ENCODE measurements at regions not wholly inside any gene's neighbourhood (a gene's known extent, or its start where the extent isn't known, plus 50 kb on each side); places are given as distances from the start of the nearest gene placed in this dataset.
"Not testable (repeated sequence)": the region's sequence is repeated elsewhere in the genome, so short reads cannot be mapped to it uniquely, and the experiment has no call there.

DNA sequence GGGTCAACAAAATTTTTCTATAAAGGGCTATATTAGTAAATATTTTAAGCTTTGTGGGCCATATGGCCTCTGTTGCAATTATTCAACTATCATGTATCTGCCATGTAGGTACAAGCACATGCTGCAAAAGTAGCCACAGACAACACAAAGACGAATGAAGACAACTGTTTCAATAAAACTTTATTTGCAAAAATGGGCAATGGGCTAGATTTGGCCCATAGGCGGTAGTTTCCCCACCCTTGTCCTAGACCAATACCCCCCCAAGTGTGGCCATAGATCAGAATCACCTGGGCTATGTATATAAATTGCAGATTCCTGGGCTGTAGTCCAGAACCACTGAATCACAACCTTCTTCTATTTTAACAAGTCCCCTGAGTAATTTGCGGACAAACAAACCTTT is 331.0 kb upstream of the PSMD7 start:
- no peak for DNase-seq

DNA sequence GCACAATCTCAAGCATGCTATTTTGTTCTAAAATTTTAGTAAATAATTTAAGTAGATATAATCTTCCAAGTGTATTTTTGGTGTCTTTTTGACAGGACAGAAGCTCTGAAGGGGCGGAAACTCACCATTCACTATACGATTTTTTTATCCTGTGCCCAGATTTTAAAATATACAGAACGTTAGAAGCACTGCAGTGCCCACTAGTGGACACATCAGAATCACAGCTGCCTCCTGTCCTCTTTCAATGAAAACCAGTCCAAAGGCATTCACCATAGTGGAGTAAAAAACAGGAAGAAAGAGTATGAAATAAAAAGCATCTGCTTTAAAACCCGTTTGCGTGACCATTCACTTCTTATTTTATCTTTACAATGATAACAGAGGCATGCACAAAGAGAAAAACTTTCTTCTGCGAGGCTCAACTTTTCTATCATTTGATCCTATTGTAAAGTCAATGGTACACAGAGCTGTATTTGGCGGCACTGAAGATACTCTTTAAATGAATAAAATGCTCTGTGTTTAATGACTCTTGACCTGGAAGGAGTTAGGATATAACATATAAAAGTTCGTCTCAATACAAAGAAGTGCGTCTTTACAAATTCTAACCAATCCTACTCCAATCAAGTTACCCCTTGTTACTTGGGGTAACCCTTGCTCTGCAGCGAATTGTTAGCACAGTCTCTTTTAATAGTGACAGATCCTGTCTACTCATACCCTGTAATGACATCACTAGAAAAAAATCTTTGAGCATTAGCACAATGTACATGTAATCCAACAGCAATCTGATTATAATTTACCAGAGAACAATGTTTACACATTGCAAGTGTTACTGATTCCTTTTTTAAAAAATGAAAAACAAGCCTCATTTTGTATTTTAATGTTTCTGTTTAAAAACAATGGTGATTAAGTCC is 339.8 kb upstream of the PSMD7 start:
- DNase-seq = peak in 36 of 56 donors; percentile 0 to 80 (median 22)

DNA sequence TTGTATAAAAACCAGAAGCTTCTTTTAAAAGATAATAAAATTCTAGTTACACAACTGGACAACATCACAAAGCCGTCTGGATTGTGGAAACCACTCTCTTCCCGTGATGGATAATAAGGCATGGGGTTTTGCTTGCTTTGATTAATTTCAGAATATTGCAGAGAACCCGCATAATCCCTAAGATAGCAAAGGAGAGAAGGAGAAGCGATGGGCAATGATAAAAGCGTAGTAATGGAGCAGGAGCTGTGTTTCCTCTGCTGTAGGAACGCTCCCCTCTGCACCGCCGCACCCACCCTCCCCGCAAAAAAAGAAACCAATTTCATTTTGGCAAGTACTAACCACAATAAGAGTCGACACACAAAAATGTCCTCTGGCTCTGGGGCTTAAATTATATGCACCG is 340.9 kb upstream of the PSMD7 start:
- no peak for DNase-seq

DNA sequence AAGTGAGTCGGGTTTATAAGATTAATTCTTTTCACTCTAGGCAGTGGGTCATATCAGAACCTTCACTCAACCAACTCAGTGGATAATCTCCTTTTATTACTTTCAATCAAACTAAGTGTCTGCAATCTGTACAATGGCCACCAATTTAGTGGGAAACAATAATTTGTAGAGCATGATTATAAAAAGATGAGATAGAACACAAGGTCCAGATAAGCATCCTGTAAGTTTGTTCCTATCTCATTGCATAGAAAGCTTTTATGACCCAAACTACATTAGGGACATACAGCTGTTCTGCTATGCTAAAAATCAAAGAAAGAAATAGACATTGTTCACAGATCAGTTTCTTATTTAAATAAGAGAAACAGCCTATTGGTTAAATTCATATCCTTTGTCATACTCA is 341.4 kb upstream of the PSMD7 start:
- no peak for DNase-seq

DNA sequence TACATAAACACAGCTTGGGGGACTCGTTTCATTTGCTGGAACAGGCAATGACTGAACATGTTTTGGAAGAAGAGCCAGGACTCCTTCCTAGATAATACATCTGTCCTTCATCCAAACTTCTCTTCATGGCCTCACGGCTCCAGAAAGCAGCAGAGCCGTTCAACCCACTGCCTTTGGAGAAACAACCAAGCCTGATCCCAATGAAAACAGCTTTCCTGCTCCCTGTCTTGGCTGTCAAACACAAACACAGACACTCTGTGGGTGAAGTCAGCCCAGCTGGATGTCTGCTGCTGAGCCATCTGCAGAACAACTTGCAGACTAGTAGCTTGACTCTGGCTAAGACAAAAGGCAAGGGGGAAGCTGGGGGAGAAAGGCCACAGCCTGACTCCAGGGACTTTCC is 345.1 kb upstream of the PSMD7 start:
- no peak for DNase-seq

DNA sequence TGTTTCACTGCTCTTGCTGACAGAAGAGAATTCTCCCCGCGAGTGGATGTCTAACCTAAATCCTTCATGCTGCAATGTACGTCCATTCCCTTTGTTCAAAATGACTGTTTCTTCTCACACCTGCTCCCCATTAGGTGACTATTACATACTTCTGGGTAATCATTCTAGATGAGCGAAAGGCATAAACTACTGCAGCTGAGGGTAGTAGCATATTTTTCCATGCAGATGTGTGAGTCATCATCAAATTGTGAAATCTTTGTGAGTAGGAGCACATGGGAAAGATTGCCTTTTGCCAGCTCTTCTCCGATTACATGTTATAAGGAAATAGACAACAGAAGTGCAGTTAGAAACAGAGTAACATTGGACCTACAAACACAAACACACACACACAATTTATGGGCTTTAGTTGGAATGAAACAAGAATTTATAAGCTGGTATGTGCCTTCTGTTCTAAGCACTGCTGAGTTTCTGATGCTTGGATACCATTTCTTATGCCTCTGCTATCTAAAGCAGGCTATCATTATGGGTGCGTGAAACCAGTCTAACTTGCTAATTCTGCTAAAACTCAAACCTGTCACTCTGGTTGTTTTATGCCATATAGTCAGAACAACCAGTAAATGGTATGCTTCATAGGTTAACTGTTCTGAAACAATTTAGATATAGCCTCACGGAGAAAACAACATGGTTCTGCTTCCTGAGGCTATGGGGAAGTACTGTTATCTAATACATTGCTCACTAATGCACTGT is 346.9 kb upstream of the PSMD7 start:
- DNase-seq = no peak

DNA sequence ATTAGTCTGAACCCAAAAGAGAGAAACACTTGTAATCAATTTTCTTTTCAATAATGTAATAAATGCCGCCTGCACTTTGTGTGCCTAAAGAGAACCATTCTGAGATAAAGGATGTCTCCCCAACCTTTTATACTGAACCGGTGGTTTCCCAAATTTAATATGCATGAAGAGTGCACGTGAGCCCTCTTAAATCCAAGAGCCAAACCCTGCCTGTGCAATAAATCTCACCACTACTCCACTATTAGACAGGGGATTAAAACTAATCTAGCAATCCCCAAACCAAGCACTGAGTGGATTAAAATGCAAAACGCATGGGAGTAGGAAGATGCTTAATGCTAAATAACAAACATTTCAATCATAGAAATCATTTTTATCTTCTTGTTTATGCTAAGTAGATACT is 351.0 kb upstream of the PSMD7 start:
- DNase-seq = no peak

DNA sequence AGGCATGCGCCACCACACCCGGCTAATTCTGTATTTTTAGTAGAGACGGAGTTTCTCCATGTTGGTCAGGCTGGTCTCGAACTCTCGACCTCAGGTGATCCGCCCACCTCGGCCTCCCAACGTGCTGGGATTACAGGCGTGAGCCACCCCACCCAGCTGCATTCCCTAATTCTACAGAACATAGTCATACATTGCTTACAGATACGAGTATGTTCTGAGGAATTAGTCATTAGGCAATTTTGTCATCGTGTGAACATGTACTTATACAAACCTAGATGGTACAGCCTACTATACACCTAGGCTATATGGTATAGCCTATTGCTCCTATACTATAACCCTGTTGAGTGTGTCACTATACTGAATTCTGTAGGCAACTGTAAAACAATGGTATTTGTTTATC is 353.4 kb upstream of the PSMD7 start:
- DNase-seq = not testable (repeated sequence)

DNA sequence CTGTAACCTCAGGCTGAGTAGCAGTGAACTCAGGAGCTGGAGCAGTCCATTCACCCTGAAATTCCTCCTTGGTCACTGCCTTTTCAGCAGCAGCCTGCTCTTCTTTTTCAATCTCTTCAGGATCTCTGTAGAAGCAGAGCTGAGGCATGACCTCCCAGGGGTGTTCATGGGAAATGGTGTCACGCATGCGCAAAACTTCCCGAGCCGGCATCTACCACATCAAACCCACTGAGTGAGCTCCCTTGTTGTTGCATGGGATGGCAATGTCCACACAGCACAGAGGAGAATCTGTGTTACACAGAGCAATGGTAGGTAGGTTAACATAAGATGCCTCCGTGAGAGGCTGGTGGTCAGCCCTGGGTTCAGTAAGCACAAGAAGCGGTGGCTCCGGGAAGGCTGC is 355.8 kb upstream of the PSMD7 start:
- DNase-seq = not testable (repeated sequence)

DNA sequence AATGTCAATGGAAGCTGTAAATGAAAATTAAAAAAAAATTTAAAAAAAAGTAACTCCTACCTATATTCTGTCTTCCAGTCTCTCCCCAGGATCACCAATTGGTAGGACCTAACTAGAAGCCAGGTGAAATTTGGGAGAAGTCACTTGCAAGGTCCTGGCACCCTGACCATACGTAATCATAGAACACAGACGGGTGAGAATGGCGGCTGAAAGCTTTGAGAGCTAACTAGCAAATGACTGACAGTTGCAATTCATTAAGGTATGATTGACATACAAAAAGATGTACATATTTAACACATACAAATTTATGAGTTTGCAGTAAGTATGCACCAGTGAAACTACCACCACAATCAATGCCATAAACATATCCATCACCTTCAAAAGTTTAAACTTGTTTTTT is 372.7 kb upstream of the PSMD7 start:
- no peak for DNase-seq

DNA sequence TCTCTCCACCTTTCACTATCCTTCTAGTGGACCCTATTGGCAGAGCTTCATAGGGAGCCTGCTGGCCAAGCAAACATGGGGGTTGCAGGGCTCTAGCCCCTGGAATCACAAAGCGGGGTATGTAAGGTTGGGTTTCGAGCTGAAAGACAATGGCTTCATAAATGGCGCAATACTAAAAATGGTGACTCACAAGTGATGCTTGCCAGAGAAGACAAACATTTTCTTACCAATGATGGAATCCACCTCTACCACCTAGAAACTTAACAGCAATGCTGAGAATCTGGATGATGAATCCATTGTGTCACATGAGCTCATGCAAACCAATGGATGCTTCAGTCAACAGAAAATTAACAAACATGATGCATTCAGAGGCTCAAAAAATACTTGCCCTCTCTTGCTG is 375.3 kb upstream of the PSMD7 start:
- no peak for DNase-seq

DNA sequence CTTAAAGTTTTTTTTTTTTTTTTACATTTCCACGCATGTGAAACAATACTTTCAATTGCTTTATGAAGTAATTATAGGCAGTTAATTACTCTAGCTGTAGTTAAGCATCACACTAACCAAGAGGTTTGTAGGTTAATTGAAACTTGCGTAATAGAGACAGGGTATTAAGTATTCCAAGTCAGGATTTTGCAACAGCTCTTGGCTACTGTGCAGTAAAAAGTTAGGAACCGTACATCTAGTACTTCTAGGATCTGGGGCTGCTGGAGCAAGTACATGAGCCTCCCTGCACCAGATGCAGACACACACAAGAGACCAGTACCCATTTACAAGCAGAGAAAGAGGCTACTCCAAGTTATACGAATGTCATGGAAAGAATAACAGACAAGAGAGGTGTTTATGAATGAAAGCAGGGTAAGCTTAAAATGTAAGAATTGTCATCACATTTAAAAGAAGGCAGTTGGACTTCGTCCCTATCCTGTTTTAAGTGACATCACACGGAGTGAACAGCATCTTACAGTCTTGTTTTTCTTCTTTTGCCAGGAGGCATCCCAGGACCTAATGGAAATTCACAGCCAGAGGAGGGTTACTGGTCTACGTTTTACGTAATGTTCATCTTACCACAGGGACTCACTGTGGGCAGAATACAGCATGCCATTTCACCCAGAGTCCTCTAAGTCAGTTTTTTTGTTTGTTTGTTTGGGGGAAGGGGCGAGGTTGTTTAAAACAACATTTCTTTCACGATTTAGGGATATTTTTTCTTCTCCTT is 379.6 kb upstream of the PSMD7 start:
- no peak for DNase-seq

DNA sequence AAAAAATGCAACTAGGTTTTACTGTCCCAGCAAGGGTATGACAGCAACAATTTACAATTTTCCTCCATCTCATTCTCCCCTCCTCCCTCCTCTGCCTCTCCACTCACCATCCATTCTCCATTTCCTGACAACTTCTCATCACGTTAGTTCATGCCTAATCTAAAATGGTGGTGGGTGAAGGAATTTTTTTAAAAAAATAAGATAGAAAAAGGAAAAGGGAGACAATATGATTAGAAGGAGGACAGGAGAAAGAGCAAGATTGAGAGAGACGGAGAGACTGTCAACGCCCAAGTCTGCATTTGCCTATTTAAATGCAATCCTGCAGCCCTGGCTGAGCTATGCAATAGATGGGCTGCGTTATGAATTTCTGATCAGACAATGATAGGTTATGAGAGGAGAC is 380.7 kb upstream of the PSMD7 start:
- DNase-seq = no peak

DNA sequence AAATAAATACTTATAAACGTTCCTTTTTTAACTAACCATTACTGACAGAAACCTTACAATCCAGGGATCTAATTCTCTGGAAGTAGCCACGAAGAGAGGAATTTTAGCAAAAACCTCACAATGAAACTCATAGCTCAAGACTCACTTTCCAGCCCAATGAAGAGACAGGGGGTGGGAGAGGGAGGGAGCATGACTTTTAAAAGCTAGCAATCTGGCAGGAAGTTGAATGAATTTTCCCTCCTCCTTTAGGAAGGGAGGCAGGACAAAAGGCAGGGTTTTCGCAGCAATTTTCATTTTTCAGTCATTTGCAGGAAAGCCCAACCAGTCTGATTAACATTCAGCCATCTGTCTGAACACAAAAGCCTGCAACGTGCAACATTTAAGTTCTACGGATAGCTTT is 381.5 kb upstream of the PSMD7 start:
- DNase-seq = no peak

DNA sequence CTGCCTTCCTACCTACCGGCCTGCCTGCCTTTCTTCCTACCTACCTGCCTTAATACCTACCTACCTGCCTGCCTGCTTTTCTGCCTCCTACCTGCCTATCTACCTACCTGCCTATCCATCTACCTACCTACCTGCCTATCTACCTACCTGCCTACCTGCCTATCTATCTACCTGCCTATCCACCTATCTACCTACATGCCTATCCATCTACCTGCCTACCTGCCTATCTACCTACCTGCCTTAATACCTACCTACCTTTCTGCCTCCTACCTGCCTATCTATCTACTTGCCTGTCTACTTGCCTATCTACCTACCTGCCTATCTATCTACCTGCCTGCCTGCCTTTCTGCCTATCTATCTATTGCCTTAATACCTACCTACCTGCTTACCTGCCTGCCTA is 383.8 kb upstream of the PSMD7 start:
- no peak for DNase-seq

DNA sequence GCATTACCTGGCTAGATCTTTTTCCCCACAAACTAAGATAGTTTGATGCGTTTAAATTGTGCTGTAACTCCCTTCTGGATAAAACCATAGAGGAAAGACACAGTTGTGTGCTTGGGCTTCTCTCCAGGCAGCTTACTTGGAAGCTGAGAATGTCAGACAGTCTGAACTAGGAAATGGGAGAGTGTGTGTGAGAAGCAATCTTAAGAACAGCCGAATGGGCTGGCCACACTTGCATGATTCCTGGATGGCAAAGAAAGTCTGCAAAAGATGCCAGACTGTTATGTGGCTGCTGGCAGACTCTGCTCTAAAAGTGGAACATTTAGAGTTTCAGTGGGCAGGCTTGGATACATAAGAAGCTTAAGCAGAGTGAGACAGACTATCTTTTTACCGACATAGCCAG is 384.3 kb upstream of the PSMD7 start:
- peak in 3 of 56 donors; percentile 2 to 9 (median 3) for DNase-seq

DNA sequence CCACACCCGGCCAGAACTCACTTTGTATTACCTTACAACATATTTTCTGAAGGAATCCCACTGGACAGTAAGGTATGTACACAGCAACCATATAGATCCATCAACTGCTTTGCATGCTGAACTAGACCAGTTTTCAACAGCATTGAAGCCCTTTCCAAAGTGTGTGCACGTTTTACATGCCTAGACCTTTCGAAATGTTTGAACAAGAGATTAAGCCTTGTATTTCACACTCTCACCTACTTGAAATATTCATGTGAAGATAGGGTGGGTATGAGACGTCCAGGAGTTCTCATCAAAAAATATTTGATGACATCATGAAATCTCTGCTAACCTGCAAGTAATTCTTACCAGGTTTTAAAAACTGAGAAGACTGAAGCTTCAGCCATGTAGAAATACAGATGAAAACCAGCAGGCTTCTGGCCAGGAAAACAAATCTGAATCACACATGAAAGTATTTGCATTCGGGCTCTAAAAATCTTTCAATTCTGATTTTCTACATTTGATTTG is 387.0 kb upstream of the PSMD7 start:
- DNase-seq = no peak

DNA sequence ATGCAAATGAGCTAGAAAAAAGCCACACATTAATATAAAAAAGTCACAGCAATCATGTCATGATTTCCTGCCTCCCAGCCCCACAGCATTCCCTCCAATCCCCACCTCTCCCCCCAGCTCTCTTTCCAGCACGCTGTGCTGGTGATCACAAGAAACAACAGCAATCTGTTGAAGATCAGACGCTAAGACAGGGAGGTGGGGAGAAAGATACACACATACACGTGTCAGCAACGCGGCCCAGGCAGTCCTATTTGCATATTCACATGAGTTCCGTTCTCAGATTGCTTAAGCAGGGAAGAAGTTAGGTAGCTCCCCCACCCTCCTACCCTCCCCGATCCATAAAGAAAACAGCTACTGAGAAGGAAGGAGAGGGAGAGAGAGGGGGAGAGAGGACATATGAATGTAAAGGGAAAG is 405.5 kb upstream of the PSMD7 start:
- peak in 22 of 56 donors; percentile 2 to 68 (median 34) for DNase-seq

DNA sequence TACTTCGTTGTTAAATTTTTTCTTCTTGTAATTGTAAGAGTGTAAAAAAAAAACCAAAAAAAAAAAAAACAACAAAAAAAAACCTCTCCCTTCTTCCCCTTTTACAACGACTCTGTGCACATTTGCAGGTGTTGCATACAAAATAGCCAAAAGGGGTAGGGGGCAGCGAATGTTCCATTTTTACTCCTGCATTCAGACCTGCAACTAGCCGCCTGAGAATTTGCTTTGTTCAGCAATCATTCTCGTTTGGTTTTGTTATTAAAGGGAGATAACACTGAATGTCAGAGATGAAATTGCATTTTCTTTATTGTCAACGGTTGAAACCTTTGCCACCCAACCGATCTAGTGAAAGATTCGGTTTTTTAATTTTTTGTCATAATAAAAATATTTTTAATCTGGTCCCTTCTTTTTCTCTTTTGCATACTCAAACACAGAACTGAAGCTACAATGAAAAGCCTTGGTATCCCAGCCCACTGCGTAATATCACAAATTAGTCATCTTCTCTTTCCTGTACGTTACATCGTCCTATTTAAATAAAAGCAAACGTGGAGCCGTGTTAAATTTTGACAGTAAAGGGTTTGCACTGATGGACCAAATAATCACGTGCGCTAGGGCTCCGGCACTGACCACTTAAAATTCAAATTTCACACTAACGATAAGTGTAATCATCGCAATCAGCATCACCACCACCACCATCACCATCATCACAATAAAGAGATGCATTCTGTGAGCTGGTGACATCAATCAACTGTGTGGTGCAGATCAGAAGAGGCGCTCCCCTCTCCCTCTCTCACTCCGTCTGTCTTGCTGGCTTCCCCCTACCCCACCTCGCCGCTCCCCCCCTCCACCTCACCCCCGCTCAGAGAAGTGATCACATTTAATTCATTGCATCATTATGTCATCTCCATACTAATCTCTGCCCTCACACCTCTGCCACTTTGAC is 406.2 kb upstream of the PSMD7 start:
- peak in 14 of 56 donors; percentile 6 to 68 (median 36) for DNase-seq

DNA sequence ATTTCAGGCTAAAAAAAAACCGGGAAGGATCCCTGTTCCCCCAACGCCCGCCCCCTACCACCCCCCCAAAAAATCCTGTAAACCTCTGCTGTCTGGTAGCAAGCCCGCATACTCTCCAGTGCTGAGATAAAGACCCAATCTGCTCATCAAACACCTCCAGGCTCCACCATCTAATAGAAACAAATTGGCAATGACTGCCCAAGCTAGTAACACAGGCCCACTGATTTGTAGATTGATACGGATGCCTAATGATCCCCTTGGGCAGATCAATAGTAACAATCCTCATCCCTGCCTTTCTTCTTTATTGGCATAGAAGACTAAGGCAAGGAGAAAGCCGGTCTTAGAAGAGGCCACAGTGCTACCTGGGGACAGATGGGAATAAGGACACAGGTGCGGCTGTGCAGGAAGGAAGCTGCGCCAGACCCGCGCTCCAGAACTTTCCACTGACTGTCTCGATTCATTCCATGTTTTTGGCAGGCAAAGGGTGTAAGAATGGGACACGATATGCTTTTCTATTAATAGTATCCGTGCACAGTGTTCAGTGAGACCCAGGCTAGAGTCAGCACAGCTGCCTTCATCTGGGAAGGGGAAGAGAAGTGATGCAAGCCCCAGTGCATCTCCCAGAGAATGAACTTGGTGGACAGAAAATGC is 407.6 kb upstream of the PSMD7 start:
- peak in 1 of 56 donors; percentile 15 for DNase-seq

Measured in nucleus accumbens (tissue), 56 donors.